ENCODE measurements at regions not wholly inside any gene's neighbourhood (a gene's known extent, or its start where the extent isn't known, plus 50 kb on each side); places are given as distances from the start of the nearest gene placed in this dataset.

DNA sequence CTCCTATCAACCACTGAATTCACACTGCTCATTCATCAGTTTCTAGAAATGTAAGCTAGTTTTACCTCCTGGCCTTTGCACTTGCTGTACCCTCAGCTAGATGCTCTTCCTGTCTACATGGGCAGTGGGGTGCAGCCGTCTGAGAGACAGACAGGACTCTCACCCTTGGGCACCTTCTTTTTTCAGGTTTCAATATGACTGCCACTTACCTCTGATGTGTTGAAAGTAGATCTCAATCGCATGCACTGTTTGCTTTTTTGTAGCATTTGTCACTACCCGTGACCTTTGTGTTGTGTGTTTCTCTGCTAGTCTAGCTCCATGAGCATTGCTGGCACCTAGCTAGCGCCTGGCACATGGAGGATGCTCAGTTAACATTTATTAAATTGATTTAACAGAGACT, 403.1 kb upstream of the TRPC7 start:
- no peak for TF ChIP-seq TAF1 (IDR thresholded peaks at IDR 0.05; ENCODE audit: borderline replicate concordance, low read depth, low read length)
- TF ChIP-seq, protein P1, sequence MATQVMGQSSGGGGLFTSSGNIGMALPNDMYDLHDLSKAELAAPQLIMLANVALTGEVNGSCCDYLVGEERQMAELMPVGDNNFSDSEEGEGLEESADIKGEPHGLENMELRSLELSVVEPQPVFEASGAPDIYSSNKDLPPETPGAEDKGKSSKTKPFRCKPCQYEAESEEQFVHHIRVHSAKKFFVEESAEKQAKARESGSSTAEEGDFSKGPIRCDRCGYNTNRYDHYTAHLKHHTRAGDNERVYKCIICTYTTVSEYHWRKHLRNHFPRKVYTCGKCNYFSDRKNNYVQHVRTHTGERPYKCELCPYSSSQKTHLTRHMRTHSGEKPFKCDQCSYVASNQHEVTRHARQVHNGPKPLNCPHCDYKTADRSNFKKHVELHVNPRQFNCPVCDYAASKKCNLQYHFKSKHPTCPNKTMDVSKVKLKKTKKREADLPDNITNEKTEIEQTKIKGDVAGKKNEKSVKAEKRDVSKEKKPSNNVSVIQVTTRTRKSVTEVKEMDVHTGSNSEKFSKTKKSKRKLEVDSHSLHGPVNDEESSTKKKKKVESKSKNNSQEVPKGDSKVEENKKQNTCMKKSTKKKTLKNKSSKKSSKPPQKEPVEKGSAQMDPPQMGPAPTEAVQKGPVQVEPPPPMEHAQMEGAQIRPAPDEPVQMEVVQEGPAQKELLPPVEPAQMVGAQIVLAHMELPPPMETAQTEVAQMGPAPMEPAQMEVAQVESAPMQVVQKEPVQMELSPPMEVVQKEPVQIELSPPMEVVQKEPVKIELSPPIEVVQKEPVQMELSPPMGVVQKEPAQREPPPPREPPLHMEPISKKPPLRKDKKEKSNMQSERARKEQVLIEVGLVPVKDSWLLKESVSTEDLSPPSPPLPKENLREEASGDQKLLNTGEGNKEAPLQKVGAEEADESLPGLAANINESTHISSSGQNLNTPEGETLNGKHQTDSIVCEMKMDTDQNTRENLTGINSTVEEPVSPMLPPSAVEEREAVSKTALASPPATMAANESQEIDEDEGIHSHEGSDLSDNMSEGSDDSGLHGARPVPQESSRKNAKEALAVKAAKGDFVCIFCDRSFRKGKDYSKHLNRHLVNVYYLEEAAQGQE (IDR thresholded peaks at IDR 0.05; ENCODE audit: low read depth, low read length) = no peak
- TF ChIP-seq, protein P2, sequence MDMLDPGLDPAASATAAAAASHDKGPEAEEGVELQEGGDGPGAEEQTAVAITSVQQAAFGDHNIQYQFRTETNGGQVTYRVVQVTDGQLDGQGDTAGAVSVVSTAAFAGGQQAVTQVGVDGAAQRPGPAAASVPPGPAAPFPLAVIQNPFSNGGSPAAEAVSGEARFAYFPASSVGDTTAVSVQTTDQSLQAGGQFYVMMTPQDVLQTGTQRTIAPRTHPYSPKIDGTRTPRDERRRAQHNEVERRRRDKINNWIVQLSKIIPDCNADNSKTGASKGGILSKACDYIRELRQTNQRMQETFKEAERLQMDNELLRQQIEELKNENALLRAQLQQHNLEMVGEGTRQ (IDR thresholded peaks at IDR 0.05; ENCODE audit: borderline replicate concordance, low read depth, low read length) = no peak
- TF ChIP-seq ASH2L (IDR thresholded peaks at IDR 0.05; ENCODE audit: borderline replicate concordance, low read depth) = no peak
- TF ChIP-seq, protein P3, sequence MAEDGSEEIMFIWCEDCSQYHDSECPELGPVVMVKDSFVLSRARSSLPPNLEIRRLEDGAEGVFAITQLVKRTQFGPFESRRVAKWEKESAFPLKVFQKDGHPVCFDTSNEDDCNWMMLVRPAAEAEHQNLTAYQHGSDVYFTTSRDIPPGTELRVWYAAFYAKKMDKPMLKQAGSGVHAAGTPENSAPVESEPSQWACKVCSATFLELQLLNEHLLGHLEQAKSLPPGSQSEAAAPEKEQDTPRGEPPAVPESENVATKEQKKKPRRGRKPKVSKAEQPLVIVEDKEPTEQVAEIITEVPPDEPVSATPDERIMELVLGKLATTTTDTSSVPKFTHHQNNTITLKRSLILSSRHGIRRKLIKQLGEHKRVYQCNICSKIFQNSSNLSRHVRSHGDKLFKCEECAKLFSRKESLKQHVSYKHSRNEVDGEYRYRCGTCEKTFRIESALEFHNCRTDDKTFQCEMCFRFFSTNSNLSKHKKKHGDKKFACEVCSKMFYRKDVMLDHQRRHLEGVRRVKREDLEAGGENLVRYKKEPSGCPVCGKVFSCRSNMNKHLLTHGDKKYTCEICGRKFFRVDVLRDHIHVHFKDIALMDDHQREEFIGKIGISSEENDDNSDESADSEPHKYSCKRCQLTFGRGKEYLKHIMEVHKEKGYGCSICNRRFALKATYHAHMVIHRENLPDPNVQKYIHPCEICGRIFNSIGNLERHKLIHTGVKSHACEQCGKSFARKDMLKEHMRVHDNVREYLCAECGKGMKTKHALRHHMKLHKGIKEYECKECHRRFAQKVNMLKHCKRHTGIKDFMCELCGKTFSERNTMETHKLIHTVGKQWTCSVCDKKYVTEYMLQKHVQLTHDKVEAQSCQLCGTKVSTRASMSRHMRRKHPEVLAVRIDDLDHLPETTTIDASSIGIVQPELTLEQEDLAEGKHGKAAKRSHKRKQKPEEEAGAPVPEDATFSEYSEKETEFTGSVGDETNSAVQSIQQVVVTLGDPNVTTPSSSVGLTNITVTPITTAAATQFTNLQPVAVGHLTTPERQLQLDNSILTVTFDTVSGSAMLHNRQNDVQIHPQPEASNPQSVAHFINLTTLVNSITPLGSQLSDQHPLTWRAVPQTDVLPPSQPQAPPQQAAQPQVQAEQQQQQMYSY (CRISPR knock-in tag; IDR thresholded peaks at IDR 0.05) = no peak
- TF ChIP-seq, protein P4, sequence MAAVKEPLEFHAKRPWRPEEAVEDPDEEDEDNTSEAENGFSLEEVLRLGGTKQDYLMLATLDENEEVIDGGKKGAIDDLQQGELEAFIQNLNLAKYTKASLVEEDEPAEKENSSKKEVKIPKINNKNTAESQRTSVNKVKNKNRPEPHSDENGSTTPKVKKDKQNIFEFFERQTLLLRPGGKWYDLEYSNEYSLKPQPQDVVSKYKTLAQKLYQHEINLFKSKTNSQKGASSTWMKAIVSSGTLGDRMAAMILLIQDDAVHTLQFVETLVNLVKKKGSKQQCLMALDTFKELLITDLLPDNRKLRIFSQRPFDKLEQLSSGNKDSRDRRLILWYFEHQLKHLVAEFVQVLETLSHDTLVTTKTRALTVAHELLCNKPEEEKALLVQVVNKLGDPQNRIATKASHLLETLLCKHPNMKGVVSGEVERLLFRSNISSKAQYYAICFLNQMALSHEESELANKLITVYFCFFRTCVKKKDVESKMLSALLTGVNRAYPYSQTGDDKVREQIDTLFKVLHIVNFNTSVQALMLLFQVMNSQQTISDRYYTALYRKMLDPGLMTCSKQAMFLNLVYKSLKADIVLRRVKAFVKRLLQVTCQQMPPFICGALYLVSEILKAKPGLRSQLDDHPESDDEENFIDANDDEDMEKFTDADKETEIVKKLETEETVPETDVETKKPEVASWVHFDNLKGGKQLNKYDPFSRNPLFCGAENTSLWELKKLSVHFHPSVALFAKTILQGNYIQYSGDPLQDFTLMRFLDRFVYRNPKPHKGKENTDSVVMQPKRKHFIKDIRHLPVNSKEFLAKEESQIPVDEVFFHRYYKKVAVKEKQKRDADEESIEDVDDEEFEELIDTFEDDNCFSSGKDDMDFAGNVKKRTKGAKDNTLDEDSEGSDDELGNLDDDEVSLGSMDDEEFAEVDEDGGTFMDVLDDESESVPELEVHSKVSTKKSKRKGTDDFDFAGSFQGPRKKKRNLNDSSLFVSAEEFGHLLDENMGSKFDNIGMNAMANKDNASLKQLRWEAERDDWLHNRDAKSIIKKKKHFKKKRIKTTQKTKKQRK (IDR thresholded peaks at IDR 0.05; ENCODE audit: low read depth, low read length) = no peak
- TF ChIP-seq, protein P5, sequence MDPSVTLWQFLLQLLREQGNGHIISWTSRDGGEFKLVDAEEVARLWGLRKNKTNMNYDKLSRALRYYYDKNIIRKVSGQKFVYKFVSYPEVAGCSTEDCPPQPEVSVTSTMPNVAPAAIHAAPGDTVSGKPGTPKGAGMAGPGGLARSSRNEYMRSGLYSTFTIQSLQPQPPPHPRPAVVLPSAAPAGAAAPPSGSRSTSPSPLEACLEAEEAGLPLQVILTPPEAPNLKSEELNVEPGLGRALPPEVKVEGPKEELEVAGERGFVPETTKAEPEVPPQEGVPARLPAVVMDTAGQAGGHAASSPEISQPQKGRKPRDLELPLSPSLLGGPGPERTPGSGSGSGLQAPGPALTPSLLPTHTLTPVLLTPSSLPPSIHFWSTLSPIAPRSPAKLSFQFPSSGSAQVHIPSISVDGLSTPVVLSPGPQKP (IDR thresholded peaks at IDR 0.05; ENCODE audit: low read depth, low read length) = no peak

Data from GM12878 (cell line).